Stimulated activated CD4-positive, alpha-beta T cell treated with anti-CD3 and anti-CD28 coated beads, Interleukin-2, amount 100 ng/mL, for 4 hours (primary cell): ENCODE measurements at regions not wholly inside any gene's neighbourhood (a gene's known extent, or its start where the extent isn't known, plus 50 kb on each side); places are given as distances from the start of the nearest gene placed in this dataset.
"Not testable (repeated sequence)": the region's sequence is repeated elsewhere in the genome, so short reads cannot be mapped to it uniquely, and the experiment has no call there.

Experiments used
- DNase-seq: peaks from one replicate; pipeline ENCODE4 v3.0.0-alpha.2; 2020; ENCODE audit warnings: low read depth

DNA sequence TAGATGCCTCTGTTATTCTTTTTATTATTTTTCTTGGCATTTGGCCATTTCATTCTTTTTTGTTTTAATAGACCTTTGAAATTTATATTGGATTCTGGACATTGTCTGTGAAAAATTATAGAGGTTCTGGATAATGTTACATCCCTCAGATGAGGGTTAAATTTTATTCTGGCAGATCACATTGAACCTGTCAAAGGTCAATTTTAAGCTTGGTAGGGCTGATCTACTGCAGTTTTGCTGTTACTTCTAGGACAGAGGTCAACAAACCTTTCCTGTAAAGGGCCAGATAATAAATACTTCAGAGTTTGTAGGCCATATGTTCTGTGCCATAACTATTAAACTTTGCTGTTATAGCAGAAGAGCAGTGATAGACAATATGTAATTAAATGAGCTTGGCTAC is 318.9 kb upstream of the DPPA4 start:
- DNase-seq: no peak

GRCh38 chr3:109678600-109678999 is 341.3 kb upstream of the DPPA4 start:
- DNase-seq: no peak

DNA sequence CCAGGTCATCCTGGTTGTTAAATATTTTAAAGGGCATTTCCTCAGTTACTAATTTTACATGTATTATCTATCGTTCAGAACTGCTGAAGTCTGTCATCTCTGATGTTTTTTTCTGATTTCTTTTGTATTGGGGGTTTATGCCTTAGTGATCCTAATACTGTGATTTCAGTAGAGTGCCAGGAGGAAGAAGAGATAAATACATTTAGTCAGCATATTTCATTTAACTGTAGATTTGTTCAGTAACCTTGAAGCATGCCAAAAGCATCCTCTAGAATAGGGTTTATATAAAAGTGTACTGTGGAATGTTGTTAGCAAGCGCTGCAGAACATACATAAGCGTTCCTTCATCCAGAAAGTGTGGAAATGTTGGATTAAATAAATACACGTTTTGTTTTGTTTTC is 342.3 kb upstream of the DPPA4 start:
- no peak for DNase-seq

DNA sequence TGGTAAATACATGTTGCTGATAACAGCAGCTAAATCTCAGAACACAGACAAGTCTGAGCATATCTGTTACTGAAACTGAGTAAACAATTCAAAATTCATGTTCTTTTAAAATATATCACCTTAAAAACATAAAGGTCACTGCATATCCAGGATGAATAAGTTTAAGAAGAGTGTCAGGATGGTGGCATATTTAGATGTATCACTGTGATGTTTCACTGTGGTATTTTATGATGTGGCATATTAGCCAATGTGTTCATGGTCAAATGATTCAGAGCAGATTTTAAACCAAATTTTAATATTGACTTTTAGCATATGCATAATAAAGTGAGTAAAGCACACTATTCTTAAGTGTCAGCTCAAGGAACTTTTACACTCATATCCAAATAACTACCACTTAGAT is 346.4 kb upstream of the DPPA4 start:
- no peak for DNase-seq

- no peak for DNase-seq
These were observed 348.0 kb upstream of the DPPA4 start for GRCh38 chr3:109685084-109686079.

- no peak for DNase-seq
These were observed 350.3 kb upstream of the DPPA4 start for GRCh38 chr3:109687626-109688025.

DNA sequence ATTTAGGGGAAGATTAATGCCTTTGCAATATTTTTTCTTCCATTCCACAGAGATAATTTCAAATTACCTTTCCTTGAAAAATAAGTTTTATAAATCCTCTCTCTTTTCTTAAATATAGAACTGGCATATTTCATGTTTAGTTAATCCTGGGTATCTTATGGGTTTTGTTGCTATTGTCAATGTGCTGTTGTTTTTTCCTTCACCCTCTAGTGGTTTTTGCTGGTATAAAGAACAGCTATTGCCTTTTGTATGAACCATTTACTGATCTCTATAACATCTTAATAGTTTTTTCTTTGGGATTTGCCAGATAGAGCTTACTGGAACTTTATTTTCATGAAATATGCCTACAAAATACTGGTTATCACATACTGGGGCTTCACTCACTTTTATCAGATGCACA is 359.6 kb upstream of the DPPA4 start:
- DNase-seq: no peak

DNA sequence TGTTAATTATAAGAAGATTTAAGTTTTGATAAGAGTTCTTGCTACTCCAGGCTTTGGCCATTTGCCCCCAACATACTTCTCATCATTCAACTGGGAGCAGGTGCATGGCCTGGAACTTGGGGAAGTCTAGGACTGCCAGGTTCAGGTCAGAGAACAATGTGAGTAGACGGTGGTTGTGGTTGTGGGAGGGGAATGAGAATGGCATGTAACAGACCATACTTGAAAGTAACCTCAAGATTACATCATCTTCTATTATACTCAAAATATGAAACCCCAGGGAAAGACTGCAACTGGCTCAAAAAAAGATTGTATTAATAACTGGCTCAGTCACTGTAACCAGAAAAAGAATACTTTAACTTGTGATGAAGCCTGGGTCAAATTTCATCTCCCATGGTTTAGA is 364.9 kb upstream of the DPPA4 start:
- no peak for DNase-seq

DNA sequence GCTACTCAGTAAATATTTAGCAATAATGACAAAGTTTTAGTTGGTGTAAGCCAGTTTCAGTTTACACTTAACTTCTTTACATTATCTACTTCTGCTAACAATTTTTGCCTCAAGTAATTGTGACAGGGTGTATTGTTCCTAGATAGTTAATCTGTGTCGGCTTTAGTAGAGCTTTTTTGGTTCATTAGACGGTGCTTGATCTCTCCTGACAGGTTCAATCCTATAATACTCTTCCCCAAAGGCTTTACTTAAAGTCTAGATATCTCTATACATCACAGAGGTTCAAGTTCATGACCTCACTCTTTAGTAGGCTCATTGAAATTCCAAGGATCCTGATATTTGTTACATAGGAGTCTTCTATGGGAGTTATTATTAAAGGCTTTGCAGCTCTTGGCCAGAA is 365.6 kb upstream of the DPPA4 start:
- DNase-seq: no peak

DNA sequence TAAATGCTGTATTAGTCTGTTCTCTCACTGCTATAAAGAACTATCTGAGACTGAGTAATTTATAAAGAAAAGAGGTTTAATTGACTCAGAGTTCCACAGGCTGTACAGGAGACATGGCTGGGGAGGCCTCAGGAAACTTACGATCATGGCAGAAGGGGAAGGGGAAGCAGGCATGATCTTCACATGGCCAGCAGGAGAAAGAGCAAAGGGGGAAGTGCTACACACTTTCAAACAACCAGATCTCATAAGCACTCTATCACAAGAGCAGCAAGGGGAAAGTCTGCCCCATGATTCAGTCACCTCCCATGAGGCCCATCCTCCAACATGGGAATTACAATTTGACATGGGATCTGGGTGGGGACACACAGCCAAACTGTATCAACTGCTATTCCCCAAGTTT is 367.8 kb upstream of the DPPA4 start:
- DNase-seq: not testable (repeated sequence)

GRCh38 chr3:109707617-109708016 is 370.3 kb upstream of the DPPA4 start:
- no peak for DNase-seq

DNA sequence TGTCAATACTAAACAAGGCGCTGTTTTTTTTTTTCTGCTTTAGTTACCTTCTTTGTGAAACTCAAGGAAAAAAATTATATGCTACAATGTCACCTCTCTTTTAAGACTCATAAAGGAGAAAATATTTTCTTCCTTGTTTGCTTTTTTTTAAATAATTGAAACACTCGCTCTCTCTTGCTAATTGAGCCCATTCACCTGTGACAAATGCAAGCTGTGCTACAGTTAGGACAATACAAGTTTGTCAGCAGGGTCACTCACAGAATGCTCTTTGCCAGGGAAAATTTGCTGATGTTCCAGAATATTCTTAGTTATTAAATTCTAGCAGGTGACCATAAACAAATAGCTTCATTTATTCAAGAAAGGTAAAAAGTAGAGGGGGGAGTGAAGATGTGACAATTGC is 375.9 kb upstream of the DPPA4 start:
- DNase-seq: no peak

DNA sequence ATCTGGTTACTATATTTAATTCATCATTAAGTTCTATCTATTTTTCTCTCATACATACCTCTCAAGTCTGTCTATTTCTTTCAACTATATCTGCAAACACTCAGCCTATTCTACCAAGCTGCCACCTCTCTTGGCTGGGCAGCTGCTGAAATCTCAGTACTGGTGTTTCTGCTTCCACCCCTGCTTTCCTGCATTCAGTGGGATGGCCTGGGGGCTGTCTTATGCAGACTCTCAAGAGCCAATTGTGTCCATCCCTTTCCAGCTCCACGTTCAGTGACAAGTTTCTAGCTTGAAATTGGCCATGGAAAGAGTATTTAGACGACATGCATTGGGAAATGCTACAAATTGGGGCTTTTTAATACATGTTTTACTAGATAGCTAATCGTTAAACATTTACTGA is 378.4 kb upstream of the DPPA4 start:
- DNase-seq: no peak

DNA sequence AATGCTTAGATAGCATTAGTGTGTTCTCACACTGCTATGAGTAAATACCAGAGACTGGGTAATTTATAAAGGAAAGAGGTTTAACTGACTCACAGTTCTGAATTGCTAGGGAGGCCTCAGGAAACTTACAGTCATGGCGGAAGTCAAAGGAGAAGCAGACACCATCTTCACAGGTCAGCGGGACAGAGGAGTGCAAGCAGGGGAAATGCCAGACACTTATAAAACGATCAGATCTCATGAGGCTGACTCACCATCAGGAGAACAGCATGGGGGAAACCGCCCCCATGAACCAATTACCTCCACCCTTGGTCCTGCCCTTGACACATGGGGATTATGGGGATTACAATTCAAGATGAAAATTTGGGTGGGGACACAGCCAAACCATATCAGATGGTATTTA is 381.5 kb upstream of the DPPA4 start:
- no peak for DNase-seq

DNA sequence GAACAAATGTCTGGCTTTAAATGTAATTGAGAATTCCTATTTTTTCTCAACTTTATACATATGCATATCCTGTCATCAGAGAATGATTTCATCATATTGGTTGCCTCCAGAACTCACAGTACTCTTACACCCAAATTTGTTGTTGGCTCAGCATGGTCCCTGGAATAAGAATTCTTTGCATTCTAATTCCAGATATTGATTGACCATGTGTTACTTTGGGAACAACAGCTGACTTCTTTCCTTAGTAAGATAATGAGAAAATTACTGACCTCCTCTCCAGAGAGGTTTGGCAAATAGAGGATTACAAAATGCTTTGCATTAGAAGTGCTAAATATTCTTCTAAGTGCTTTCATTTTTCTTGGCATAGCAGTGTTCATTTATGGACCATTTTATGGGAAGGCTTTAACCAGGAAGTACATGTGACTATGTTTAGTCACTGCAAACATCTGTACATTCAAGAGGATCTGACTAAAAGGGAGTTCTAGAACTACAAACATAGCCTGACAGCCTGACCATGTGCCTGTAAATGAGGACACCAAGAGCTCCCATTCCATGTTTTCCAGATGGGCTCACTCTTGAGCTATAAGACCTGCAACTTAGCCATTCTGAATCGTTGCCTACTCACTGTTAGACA is 391.6 kb upstream of the DPPA4 start:
- DNase-seq: no peak

DNA sequence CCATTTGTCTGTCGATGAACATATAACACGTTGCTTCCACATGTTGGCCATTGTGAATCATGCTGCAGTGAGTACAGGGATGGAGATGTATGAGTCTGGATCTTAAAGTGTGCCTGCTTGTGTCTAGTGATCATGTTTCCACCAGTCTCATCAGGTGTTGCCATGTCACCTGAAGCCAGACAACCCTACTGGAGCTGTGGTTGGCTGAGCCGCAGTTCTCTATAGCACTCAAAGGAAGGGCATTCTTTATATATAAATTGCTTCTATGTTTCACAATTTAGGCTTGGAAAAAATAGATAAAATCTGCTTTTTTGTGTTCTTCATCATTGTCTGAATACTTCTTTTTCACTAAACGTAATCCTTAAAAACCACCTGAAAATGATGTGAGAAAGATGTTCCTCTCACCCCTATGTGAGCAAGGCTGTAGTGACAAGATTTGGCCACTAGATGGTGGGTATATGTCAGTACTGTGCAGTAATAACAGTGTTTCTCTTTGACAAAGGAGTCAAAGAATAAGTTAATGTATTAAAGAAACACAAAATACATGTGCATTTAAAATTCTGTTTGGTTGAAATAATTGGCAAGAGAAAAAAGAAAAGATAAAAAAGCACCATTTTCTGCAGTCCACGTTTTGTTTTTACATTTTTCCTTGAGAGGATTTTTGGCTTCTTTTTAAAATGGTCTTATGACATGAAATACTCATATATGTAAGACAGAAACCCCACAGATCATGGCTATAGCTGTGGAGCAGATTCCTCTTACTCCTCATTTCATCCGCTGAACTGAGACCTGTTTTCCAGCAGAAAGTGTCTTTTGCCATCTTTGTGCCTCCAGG is 394.5 kb upstream of the DPPA4 start:
- DNase-seq: peak; percentile 52

DNA sequence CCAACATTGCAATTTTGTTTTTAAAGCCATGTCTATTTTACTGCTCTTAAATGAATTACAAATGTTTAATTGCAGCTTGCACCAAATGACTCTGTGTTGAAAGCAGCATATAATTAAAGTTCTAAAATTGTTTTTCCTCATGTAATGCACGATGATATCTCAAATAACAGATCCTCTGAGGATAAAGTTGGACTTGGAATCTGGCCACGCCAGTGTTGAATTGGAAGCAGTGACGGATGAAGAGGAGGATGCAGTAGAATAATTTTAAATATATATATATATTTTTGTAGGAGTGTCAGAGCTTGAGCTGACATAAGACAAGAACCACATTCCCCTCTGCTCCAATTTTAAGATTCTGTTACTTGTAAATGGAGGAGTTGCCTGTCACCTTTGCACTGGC is 406.6 kb upstream of the DPPA4 start:
- DNase-seq: no peak

GRCh38 chr3:109772520-109772919 is 435.2 kb upstream of the DPPA4 start:
- no peak for DNase-seq

DNA sequence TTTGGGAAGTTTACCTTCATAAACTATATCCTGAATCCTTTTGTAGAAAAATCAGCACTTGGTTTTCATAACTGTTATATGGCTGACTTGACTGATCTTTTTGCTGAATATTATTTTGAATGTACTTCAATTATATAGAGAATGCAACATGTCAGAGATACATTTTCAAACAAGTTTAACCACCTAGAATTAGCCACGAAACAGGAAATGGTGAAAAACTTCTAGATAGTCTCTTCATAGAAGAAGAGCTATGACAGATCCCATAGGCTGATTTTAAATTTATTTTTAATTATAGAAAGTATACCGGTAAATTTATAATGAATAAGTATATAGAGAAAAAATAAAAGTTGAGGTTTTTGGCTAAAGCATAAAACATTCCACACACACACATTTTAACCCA is 436.8 kb upstream of the DPPA4 start:
- DNase-seq: no peak

GRCh38 chr3:109784285-109784684 is 446.9 kb upstream of the DPPA4 start:
- DNase-seq: no peak

GRCh38 chr3:109784852-109785631 is 447.7 kb upstream of the DPPA4 start:
- DNase-seq: no peak

DNA sequence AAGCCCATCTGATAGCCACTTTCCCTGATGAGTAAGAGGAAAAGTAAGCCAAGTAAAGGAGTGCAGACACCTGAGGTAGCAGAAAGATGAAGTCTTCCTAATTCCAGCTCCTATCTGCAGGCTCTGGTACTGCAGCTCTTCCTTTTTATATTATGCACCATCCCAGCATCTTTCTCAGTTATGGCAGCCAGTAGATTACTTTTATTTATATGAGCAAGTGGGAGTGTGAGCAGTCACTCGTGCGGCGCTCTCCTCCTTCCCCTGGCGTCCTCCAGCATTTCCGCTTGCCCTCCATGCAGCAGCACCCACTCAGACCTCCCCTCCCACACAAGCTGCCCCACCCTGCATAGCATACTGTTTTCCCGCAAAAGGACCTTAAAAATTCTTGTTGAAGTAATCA is 465.9 kb upstream of the DPPA4 start:
- DNase-seq: no peak
